ENCODE measurements at regions not wholly inside any gene's neighbourhood (a gene's known extent, or its start where the extent isn't known, plus 50 kb on each side); places are given as distances from the start of the nearest gene placed in this dataset.
A peak's percentile ranks its signal among the peaks of the same experiment; 100 is the strongest.

DNA sequence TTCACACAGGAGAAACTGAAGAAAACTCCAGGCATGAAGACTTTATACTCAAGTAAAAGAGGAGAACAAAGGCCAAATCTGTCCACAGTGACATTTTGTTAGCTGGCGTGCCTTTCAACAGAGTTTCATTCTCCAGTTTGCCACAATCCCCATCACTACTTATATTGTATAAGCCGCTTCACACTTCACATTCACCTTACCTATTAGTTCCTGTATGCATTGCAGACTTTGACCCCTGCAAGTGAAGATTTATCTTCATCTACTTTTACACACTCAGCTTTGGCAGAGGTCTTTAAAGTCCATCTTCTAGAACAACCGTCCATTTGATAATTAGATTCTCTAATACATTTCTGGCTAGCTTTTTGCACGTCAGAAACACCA lies 56.8 kb upstream of the TANK start:
- intact Hi-C loops (cut with micrococcal nuclease) = no loop called here
- no peaks in the 10 kb centered on the region for H3K4me1 ChIP-seq (ENCODE audit: control insufficient read depth in 2 of 2, insufficient read depth in 2 of 2, low read length in 2 of 2)
- peaks cover 0 to 8% (median 0%) of the 10 kb centered on the region in 11 donors for H3K9me3 Mint-ChIP-seq
- H3K4me1 Mint-ChIP-seq = peaks cover 0 to 29% (median 0%) of the 10 kb centered on the region in 7 donors
- H3K4me3 ChIP-seq (ENCODE audit: low read length) = no peak overlapping the region
- CTCF ChIA-PET = no interaction called here
- DNase-seq (no peak), ATAC-seq (no peak)
- no peaks in the 10 kb centered on the region for H3K27me3 ChIP-seq (ENCODE audit: control insufficient read depth in 2 of 2, insufficient read depth in 2 of 2, low read length in 2 of 2)
- H3K27me3 Mint-ChIP-seq = no peaks in the 10 kb centered on the region
- H3K36me3 ChIP-seq (ENCODE audit: control insufficient read depth in 2 of 3, insufficient read depth in 3 of 3, low read length in 3 of 3) = no peaks in the 10 kb centered on the region
- no peak overlapping the region for H3K4me3 Mint-ChIP-seq
- no peak overlapping the region for H3K27ac Mint-ChIP-seq
- H3K27ac ChIP-seq (ENCODE audit: low read depth, low read length) = no peak overlapping the region
- POLR2A ChIA-PET = no interaction called here
- H3K36me3 Mint-ChIP-seq = peaks cover 0 to 7% (median 1%) of the 10 kb centered on the region in 5 donors
- no peaks in the 10 kb centered on the region for H3K9me3 ChIP-seq (ENCODE audit: control insufficient read depth in 2 of 3, low read length in 3 of 3)

DNA sequence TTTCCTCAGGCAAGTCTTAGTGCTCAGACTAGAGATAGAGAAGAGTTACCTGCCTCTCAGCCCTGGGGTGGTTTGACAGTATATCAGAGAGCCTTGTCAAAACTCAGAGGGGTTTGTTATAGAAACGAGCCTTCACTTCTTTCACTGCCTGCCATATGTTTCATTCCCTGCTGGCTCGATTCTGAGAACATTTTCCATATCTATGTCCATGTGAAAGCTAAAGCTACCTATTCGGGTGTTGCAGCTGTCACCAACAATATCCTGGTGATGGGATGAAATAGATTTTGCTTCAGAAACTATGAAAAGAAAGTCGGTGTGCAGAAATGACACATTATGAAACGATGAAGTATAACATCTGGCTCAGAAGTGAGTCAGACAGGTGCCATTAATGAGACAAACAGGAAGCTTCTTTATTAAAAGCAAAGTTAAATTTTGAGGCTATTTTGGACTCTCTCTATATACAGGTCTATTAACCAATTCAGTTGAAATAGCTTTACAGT lies 56.1 kb upstream of the TANK start:
- Mint-ChIP-seq H3K9me3 (peaks cover 0 to 4% (median 0%) of the 10 kb centered on the region in 11 donors), H3K36me3 (peaks cover 0 to 4% (median 0%) of the 10 kb centered on the region in 5 donors), H3K27me3 (no peaks in the 10 kb centered on the region), H3K27ac (peak overlapping the region in 1 of 9 donors; percentile 70), H3K4me3 (peak overlapping the region in 1 of 10 donors; percentile 73), H3K4me1 (peaks cover 0 to 29% (median 0%) of the 10 kb centered on the region in 7 donors)
- ATAC-seq (no peak), DNase-seq (no peak)
- Histone ChIP-seq H3K27me3 (ENCODE audit: control insufficient read depth in 2 of 2, insufficient read depth in 2 of 2, low read length in 2 of 2) (no peaks in the 10 kb centered on the region), H3K4me1 (ENCODE audit: control insufficient read depth in 2 of 2, insufficient read depth in 2 of 2, low read length in 2 of 2) (no peaks in the 10 kb centered on the region), H3K4me3 (ENCODE audit: low read length) (no peak overlapping the region), H3K27ac (ENCODE audit: low read depth, low read length) (no peak overlapping the region), H3K36me3 (ENCODE audit: control insufficient read depth in 2 of 3, insufficient read depth in 3 of 3, low read length in 3 of 3) (no peaks in the 10 kb centered on the region), H3K9me3 (ENCODE audit: control insufficient read depth in 2 of 3, low read length in 3 of 3) (no peaks in the 10 kb centered on the region)
- ChIA-PET CTCF (interaction anchor here (0.6 kb wide), 1 partner anchor 1194 kb away, joined by 3 read pairs; no protein-coding TSS in a partner anchor), POLR2A (no interaction called here)
- intact Hi-C loops (cut with micrococcal nuclease) = no loop called here

DNA sequence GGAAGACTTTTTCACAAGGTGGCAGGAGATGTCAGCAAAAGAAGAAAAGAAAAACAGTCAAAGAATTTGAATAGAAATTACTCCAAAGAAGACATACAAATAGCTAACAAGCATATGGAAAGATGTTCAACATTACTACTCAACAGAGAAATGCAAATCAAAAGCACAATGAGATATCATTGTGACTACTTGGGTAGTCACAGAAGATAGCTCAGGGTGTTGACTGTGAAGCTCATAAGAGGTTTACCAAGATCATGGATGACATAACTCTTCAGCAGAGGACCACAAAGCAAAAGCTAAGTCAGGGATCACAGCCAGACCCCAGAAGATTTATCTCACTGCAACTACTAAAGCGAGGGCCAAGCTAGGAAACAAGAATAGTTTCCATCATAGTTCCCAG lies 53.0 kb upstream of the TANK start:
- peaks cover 0 to 20% (median 0%) of the 10 kb centered on the region in 7 donors for H3K4me1 Mint-ChIP-seq
- H3K27ac ChIP-seq (ENCODE audit: low read depth, low read length) = no peak overlapping the region
- H3K9me3 Mint-ChIP-seq = no peaks in the 10 kb centered on the region
- no peak overlapping the region for H3K4me3 ChIP-seq (ENCODE audit: low read length)
- CTCF ChIA-PET = no interaction called here
- H3K4me3 Mint-ChIP-seq = no peak overlapping the region
- H3K27me3 ChIP-seq (ENCODE audit: control insufficient read depth in 2 of 2, insufficient read depth in 2 of 2, low read length in 2 of 2) = no peaks in the 10 kb centered on the region
- POLR2A ChIA-PET = interaction anchor here (0.8 kb wide), 1 partner anchor 28 kb away, joined by 3 read pairs; no protein-coding TSS in a partner anchor
- DNase-seq = no peak
- intact Hi-C loops (cut with micrococcal nuclease) = no loop called here
- peaks cover 0 to 3% (median 0%) of the 10 kb centered on the region in 5 donors for H3K27me3 Mint-ChIP-seq
- ATAC-seq = no peak
- no peaks in the 10 kb centered on the region for H3K4me1 ChIP-seq (ENCODE audit: control insufficient read depth in 2 of 2, insufficient read depth in 2 of 2, low read length in 2 of 2)
- H3K9me3 ChIP-seq (ENCODE audit: control insufficient read depth in 2 of 3, low read length in 3 of 3) = no peaks in the 10 kb centered on the region
- no peak overlapping the region for H3K27ac Mint-ChIP-seq
- H3K36me3 ChIP-seq (ENCODE audit: control insufficient read depth in 2 of 3, insufficient read depth in 3 of 3, low read length in 3 of 3) = no peaks in the 10 kb centered on the region
- H3K36me3 Mint-ChIP-seq = no peaks in the 10 kb centered on the region

Measured in naive thymus-derived CD4-positive, alpha-beta T cell (primary cell).